HG02973 (cell line): ENCODE measurements at regions not wholly inside any gene's neighbourhood (a gene's known extent, or its start where the extent isn't known, plus 50 kb on each side); places are given as distances from the start of the nearest gene placed in this dataset.

Source experiments
- ATAC-seq: cut with Tn5 transposase; IDR thresholded peaks from one replicate; pipeline ENCODE4 v1.9.1; 2021; ENCODE audit warnings: moderate library complexity; ENCODE audit not compliant: unreplicated experiment

DNA sequence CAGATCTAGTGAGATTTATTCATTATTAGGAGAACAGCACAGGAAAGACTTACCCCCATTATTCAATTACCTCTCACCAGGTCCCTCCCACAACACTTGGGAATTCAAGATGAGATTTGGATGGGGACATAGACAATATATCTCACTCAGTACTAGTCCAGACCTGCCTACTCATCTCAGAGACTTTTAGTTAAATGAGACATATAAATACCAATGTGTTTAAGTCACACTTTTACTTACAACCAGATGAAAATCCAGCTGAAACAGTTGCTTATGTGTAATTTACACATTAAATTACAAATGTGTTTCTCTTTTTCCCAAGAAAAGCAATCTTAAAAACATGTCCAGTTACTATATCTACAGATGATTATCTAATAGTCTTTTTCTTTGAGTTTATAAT is 1145.6 kb downstream of the KCNT2 start:
- no peak for ATAC-seq

DNA sequence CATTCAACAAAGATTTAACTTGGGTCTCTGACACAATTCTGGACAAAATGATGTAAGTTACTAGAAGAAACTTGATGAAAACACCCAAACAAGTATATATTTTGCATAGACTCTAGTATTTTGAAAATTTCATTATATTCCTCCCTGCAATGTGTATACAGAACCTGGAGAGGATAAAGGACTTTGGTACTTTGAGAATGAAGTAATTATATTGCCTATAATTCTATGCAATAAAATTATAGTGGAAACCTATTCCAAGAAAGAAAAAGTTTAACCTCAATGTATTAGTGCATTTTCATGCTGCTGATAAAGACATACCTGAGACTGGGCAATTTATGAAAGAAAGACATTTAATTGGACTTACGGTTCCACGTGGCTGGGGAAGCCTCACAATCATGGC is 1146.1 kb downstream of the KCNT2 start:
- no peak for ATAC-seq

DNA sequence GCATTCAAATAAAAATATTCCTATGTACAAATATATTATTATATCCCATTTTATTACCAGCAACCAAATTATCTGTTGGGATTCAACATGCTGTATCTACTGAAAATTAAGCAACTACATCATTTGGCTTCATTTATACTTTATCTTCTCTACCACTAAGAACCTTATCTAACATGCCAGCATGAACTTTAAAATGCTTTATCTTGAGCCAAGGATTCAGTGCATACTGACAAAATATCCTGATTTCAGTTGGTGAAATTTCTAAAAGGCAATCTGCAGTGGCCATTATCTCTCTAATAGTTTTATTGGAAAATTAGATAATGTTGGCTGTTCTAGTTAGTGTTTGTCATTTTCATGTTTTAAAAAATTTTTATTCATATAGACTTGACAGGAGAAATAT is 1149.9 kb downstream of the KCNT2 start:
- ATAC-seq: no peak

DNA sequence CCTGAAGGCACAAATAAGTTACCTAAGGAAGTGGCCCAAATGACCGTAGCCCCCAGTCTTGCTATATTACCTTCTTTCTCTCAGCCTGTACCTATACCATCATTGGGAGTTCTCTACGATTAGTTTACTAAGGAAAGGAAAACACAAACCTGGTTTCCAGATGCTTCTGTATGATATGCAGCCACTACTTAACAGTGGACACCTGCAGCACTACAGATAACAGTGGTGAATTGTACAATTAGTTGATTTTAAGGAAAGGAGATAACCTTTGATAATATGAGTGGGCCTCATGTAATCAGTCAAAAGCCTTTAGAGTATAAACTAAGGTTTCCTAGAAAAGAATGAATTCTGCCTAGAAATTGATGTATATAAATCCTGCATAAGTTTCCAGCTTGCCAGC is 1157.4 kb downstream of the KCNT2 start:
- ATAC-seq: no peak

DNA sequence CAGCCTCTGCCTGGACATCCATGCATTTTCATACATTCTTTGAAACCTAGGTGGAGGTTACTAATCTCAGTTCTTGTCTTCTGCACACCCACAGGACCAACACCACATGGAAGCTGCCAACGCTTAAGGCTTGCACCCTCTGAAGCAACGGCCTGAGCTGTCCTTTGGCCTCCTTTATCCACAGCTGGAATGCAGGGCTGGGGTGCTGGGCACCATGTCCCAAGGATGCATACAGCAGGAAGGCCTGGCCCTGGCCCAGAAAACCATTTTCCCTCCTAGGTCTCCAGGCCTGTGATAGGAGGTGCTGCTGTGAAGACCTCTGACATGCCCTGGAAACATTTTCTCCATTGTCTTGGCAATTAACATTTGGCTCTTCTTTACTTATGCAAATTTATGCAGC is 1168.6 kb downstream of the KCNT2 start:
- ATAC-seq: no peak

DNA sequence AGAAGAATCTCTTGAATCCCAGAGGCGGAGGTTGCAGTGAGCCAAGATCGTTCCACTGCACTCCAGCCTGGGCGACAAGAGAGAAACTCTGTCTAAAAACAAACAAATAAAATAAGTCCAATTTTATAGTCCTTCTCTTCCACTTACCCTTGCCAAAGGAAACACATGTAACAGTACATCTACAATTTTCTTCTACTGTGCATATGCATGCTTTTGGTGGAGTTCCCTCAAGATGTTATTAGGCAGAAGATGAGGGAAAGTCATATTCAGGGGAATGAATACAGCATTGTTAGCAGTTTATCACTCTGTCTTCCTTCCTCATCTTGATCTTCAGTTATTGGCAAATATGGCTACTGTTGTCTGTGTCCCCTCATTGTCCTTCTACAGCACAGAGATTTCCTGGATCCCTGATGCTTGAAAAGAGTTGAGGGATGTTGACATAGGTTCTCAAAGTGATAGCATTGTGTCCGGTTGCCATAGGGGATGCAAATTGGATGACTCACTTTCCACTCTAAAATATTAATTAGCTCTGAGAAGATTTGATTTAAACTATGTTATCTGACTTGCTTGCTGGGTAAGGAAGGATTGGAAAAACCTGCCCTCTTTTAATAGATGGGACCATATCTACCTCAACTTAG is 1173.6 kb downstream of the KCNT2 start:
- ATAC-seq: no peak

DNA sequence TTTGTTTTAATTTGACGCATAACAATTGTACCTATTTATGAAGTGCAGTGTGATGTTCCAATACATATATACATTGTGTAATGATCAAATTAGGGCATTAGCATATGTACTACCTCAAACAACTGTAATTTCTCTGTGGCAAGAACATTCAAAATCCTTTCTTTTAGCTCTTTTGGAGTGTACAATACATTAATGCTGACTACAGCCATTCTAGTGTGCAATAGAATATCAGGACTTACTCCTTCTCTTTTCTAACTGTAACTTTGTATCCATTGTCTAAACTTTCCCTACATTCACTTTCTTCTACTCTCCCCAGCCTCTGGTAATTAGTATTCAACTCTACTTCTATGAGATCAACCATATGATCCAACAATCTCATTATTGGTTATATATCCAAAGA is 1177.4 kb downstream of the KCNT2 start:
- ATAC-seq: no peak

DNA sequence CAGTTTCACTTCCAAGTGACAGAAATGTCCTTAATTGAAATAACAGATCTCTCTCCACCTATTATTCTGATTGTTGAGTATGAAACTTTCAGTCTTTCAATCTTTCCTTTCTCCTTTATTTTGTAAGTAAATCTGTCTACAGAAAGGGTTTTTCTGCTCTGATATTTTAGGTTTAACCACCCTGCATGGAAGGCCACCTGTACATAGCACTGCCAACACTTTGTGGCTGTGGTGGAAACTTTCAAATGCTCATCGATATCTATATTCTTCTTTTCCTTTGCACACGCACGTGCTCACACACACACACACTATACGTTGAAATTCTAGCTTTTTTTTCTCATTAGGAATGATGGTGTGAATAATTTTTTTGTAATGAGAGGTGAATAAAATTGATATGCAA is 1179.3 kb downstream of the KCNT2 start:
- no peak for ATAC-seq

DNA sequence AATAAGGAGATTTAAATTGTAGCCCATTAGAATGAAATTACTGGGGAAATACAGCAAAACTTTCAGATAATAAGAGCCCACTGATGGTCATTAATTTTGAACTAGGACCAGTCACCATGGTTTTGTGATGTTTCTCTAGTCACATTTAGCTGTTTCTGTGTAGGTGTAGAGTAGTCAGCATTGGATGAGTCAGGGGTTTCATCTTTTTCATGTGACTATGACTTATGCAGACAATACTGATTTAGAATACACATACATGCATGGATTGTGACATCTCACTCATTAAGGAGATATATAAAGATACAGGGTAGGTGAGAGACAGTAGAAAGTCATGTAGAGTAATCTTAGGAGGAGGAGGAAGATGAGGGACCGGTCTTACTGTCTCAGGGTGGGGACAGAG is 1192.7 kb downstream of the KCNT2 start:
- no peak for ATAC-seq

DNA sequence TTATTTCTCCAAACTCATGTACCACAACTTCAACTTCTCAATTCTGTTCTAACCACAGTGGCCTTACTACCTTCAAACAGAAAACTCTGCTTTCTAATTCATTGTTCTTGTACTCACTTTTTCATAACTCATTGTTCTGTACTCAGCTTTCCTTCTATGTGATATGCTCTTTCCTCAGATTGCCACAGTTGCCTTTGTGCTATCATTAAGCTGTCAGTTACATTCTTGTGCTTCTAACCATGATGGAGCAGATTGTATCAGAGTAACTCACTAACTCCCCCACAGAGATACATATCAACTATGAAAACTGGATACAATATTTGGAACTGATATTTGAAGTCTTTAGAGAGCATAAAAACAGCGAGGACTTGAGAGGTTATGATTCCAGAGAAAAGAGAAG is 1213.7 kb downstream of the KCNT2 start:
- ATAC-seq: no peak

DNA sequence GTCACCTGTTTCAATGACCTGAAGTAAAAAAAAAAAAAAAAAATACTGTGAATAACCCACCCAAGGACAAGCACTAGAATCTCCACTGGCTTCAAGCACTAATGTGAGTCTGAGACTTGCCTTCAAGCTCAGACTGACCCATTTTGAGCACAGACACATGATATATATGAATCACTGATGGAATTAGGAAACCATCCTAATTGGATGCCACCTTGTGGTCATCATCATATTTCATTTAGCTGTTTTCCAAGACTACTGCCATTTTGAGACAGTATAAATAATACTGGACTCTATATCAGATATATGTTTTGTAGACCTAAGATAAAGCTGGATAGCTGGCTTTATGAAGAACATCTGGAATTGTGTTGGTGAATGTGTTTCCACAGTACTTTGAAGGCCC is 1232.0 kb downstream of the KCNT2 start:
- no peak for ATAC-seq

DNA sequence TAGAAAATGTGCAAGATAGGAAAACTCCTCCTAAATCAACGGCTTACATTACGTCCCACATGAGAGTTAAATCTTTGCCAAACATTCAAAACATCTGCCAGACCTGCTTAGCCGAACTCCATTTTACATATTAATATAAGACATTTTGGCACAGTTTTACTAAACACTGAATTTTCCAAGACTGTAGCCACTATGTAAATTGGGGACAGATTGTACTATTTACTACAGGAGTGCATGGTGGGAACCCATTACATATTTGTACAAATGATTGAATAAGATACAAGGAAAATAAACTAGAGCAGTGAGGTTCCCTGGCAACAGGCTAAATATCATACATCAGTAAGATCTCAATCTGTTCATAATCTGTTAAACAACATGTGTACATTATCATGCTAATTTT is 1234.4 kb downstream of the KCNT2 start:
- ATAC-seq: no peak

DNA sequence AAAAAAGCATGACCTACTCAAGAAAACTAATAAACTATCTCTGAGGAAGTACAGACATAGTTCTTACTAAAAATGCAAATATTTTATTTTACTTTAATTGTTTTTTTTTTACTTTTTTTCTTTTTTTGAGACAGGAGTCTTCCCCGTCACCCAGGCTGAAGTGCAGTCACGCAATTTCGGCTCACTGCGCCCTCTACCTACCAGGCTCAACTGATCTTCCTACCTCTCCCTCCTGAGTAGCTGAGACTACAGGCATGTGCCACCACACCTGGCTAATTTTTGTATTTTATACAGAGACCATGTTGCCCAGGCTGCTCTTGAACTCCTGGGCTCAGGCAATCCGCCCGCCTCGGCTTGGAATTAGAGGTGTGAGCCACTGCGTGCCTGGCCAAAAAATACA is 1263.1 kb downstream of the KCNT2 start:
- no peak for ATAC-seq

DNA sequence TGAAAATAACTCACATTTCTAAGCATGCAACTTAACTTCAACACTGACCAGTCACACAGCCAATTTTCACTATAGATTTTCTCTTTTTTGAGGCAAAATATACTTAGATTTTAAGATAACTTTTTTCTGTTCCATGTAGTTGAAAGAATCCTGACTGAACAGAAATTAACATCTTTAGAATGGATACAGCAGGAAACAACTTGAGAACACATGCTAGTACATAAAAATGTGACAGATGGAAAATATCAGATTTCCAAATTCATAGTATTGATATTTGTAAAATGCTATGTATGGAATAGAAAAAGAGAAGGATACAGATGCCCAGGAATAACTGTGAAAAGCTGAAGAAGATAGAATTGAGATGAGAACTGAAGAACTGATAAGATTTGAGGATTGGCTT is 1270.6 kb downstream of the KCNT2 start:
- ATAC-seq: no peak

DNA sequence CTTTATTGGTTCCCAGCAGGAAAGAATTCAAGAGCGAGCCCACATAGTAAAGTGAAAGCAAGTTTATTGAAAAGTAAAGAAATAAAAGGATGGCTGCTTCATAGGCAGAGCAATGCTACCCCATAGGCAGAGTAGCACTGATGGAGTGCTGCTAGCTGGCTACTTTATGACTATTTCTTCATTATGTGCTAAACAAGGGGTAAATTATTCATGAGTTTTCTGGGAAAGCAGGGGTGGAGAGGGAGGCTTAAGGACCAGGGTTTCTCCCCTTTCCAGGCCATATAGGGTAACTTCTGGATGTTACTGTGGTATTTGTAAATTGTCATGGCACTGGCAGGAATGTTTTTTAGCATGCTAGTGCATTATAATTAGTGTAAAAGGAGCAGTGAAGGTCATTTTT is 1271.4 kb downstream of the KCNT2 start:
- no peak for ATAC-seq

DNA sequence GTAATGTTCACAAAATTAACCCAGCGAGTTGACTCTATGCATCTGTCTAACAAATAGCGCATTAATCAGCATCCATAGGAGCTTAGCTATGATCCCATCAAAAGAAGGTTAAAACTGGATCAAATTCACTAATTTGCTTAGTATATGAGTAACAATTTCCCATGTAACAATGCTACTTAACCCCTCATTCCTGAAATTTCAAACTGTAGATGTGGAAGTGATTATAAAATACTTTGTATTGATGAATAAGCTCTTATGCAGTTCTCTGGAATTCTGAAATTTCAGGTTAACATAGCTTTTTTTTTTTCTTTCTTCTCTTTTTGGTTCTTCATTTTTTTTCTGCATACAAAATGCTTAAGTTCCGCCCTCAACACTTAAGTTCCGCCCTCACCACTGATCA is 1272.7 kb downstream of the KCNT2 start:
- no peak for ATAC-seq

DNA sequence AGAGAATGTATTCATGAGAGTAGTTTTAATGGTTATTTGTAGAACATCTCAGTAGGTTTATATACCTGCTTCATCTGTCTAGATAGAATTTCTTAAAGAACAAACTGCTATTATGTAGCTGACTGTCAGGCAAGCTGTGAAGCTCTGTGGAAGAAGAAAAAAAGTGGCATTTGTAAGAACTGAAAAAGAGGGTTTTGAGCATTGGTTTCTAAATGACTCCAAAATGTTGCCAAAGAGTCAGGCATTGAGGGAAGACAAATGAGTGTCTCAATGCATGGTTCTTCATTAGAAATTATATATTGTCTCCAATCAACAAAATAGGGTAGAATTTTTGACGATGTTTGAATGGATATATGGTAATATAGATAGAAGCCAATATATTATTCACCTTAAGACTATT is 1276.1 kb downstream of the KCNT2 start:
- ATAC-seq: no peak

DNA sequence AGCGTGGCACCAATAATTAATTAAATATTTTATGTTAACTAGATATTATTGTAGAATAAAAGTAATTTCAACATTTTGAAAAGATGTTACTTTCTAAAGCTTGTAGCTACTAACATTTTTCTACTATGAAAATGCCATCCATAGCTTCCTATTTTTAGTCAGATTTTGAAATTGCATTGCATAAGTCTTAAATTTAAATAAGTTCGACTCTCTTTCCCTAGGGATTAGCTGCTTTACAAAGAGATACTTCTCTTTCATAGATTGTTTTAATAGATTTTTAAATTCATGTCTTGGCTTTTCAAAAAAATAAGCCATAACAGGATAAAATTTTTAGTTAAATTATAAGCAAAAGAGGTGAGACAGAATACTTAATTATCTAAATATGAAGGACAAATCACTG is 1279.6 kb downstream of the KCNT2 start:
- no peak for ATAC-seq

DNA sequence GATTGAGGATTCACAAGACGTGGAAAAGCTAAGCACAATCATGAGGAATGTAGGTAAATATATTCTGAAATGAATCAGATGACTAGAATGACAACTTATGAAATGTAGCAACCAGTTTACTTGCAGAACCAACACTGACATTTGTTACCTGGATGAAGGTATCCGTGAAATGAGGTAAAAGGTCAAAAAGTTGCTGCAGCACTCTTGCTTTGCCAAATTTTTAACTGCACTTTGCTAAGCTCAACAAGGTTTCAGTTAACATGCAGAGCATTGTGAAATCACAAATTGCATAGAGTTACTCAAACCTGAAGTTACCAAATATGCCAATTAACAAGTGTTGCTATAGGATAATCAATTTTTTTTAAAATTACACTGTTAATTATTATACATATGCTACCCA is 1280.1 kb downstream of the KCNT2 start:
- no peak for ATAC-seq

DNA sequence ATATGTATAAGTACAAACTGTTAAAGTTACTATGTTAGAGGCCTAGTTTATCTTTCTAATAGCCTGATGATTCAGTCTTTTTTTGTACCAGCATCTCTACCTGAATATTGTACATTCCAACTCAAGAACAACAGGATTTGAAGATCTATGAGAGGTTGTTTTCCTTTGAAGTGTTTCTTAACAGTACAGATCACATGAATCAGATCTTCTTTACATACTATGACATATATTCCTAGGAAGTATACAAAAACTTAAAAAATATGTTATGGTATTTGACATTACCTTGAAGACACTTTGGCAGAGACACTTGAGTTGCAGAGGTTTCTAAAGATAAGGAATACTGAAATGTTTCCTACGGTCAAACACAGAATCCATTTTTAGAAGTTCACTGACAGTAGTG is 1280.9 kb downstream of the KCNT2 start:
- ATAC-seq: no peak

DNA sequence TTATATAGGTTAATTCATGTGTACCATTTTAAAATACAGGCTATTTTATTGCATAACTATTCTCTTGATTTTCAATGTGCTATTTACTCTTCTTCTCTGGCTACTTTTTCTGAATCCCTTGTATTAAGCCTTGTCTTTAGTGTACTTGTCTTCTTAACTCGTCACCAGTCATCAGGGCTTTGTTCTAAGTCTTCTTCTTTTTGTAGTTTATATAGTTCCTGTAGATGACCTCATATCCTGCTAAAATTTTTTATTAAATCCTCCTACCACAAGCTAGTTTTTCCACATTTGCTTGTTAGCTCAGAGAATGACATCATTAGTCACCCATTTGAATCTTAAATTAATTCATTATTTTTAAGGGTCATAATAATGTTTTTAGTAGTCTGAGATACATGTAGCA is 1281.9 kb downstream of the KCNT2 start:
- no peak for ATAC-seq

DNA sequence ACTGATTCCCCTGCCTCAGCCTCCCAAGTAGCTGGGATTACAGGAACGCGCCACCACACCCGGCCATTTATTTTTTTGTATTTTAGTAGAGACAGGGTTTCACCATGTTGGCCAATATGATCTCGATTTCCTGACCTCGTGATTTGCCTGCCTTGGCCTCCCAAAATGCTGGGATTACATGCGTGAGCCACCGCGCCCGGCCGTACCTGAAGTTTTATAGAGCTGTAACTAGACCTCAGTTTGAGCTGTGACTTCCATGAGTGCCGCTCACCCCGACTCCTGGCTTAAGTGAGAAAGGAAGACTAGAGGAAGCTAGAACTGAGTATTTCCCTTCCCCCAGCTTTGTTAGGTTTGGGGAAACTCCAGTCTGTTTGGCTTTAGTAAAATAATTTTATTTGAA is 1283.1 kb downstream of the KCNT2 start:
- no peak for ATAC-seq

DNA sequence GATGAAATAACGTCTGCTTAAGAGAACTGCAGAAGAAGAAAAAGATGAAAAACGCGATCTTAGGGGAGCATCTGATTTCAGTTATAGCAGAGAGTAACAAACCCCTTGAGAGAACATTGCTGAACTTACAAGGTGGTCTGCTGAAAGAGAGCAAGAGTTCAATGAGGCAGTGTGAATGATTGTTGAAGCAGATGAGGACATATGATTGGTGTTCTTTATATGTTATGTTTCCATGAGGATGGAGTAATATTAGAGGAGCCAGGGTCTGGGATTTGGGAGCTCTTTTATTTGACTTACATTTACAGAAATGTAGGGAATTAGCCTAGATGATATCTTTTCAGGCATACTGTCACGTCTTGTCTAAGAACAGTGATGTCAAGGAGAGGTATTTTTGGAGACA is 1302.0 kb downstream of the KCNT2 start:
- no peak for ATAC-seq

DNA sequence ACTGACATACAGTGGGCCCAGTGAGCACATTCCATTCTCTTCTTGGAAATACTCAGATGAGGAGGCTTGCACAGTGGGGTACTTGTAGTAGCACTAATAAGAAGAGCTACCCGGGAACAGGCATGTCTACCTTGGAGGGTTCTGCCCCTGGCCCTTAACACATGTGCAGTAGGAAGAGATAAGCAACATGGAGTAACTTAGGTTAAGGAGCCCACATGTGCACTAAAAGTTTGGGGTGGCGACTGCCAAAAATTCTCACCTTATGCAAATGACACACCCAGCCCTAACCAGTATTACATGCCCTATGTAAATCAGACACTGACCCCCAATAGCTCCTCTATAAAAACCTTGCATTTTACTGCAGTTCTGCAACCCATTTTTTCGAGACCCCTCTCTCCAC is 1313.3 kb downstream of the KCNT2 start:
- no peak for ATAC-seq
